Astrocyte of the spinal cord (primary cell): ENCODE measurements at regions not wholly inside any gene's neighbourhood (a gene's known extent, or its start where the extent isn't known, plus 50 kb on each side); places are given as distances from the start of the nearest gene placed in this dataset.

Experiments
- DNase-seq: peaks from one replicate; pipeline ENCODE4 v3.0.0; 2011; ENCODE audit warnings: low read depth, low spot score
- H3K4me3 ChIP-seq: 2 replicates; pipeline ENCODE4 v1.5.1; 2011; ENCODE audit warnings: low read depth, mild to moderate bottlenecking, low read length, moderate library complexity
- in situ Hi-C: cut with HindIII; loops from 2 replicates; pipeline ENCODE4 v1.10.0; 2017; ENCODE audit warnings: low sequenced_read_pairs
- TF ChIP-seq, protein P1 (sequence below): IDR thresholded peaks from 2 replicates; pipeline ENCODE4 v1.5.1; 2012; ENCODE audit warnings: low read depth, mild to moderate bottlenecking, low read length, inconsistent platforms

DNA sequence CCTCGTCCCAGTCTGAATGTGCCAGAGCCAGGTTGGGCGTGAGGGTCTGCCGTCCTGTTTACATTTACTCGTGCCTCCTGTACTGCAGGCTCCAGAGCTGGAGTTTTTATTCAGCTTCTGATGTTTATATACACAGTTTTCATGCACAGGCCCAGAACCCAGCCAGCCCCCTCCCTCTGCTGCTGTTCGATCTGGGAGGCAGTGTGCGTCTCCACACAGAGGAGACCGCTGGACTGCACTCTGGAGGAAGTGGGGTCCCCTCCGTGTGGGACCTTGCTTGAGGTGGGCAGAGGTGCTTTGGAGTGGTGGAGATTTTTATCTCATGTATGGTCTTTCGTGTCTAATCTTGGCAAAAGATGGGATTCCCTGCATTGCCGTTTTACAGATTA is 90.6 kb downstream of the GLI2 start:
- in situ Hi-C loops, result no loop called here
- H3K4me3 ChIP-seq, result no peak overlapping the region
- TF ChIP-seq, protein P1, sequence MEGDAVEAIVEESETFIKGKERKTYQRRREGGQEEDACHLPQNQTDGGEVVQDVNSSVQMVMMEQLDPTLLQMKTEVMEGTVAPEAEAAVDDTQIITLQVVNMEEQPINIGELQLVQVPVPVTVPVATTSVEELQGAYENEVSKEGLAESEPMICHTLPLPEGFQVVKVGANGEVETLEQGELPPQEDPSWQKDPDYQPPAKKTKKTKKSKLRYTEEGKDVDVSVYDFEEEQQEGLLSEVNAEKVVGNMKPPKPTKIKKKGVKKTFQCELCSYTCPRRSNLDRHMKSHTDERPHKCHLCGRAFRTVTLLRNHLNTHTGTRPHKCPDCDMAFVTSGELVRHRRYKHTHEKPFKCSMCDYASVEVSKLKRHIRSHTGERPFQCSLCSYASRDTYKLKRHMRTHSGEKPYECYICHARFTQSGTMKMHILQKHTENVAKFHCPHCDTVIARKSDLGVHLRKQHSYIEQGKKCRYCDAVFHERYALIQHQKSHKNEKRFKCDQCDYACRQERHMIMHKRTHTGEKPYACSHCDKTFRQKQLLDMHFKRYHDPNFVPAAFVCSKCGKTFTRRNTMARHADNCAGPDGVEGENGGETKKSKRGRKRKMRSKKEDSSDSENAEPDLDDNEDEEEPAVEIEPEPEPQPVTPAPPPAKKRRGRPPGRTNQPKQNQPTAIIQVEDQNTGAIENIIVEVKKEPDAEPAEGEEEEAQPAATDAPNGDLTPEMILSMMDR, result no peak
- no peak for DNase-seq

DNA sequence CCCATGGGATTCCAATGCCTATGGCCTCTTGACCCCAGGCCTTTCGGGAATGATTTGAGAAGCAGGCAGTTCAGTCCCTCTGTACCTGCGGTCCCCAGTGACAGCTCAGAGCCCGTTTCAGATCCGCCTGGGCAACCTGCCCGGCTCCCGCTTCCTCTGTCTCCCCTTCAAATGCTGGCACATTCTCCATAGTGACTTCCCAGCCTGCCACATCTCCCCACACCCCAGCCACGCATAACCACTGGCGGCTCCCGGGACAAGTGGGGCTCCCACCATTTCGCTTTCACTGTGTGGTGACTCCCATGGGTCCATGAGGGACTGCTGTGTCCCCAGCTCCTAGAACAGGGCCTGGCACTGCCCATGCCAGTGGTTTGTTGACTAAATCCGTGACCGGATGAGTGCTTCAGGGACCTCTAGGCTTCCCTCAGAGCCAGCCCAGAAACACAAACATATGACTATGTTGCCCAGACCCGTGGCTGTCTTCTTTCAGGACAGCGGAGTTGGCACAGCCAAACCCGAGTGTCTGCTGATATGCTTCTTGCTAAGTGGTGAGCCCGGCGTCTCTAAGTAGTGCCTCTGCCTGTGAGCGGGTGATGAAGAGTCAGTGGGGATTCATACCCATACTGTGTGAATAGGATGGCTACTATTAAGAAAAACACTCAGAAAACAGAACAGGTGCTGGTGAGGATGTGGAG is 91.2 kb downstream of the GLI2 start:
- in situ Hi-C loops, result no loop called here

GRCh38 chr2:120828066-120828465 is 92.4 kb downstream of the GLI2 start:
- no peak for DNase-seq
- TF ChIP-seq, protein P1, result no peak
- in situ Hi-C loops, result no loop called here
- no peak overlapping the region for H3K4me3 ChIP-seq

More for the DNA sequence above, 91.2 kb downstream of the GLI2 start:
- TF ChIP-seq, protein P1, result no peak
- no peak overlapping the region for H3K4me3 ChIP-seq
- no peak for DNase-seq

DNA sequence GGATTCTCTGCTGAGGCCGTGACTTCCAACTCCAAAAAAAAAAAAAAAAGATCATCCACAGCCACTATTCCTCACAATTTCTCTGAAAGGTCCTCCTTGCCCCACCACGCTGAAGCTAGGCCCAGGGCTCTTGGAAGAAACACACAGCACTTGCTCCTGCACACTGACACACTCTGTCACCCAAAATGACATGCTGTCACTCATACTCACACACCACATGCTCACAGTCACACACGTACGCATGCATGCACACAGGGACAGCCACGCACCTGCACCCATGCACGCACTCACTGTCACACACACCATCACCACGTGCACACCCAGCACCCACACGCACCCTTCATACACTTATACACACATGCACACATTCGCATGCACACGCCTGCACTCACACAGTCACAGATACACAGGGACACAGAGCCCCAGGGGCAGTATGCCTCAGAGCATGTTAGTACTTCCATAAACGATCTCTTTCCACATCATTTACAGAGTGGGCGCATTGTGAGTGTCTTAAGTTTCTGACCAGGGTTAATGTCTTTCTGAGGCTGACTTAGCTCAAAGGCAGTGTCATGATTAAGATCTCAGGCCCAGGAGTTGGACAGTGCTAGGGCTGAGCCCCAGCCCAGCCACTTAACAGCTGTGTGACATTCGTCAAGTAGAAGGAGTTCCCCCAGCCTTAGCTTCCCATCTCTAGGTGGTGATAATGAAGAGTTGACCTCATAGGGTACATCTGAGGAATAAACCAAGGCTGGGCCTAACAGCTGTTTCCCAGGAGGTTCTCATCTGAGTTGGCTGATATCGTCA is 93.4 kb downstream of the GLI2 start:
- in situ Hi-C loops, result no loop called here
- no peak overlapping the region for H3K4me3 ChIP-seq
- TF ChIP-seq, protein P1, result no peak
- no peak for DNase-seq

DNA sequence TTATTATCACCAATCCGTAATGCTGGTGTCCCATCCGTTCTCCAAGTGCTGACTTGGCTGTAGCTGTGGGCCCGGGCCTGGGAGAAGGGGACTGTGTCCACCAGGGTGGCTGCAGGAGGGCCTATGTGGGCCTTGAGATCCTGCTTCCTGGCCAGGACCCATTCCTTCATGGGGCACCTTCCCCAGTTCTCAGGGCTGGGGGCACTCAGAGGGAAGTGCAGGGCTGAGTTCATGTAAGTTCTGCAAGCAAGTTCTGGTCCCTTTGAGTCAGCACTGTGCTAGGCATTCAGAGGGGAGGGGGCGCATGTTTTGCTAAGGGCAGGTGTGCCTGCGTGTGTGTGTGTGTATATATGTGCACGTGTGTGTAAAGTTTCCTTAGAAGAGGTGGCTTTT is 94.0 kb downstream of the GLI2 start:
- TF ChIP-seq, protein P1, result no peak
- no peak overlapping the region for H3K4me3 ChIP-seq
- in situ Hi-C loops, result no loop called here
- DNase-seq, result no peak

DNA sequence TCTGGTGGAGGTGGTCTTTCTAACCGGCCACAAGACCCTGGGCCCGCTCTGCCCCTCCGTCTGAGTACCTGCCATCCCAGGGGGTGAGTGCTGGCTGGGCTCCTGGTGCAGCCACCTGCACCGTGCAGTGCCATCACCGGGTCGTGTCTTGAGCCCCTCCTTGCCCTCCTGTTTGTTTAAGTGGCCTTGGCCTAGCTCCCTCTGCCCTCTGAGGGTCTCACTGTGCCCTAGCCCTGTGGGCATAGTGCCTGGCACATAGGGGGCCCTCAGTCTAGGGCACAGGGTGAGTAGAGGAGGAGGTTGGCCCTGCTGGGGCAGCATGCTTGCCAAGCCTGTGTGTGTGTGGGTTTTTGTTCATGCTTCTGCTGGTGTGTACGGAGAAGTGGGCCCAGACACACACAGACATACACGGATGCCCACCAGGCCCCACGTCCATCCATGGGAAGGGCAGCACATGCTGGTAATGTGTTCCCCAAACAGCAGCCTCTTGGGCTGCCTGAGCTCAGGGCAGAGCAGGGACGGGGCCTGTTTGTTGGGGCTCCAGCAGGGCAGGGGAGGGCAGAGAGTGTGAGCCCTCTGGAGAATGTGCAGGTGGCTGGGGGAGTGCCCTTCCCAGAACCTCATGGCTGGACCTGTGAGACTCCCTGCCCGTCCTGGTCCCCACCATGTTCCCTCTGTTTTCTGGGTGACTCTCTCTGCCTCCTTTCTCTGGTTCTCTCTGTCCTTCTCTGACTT is 94.6 kb downstream of the GLI2 start:
- in situ Hi-C loops, result no loop called here
- DNase-seq, result no peak

More for the DNA sequence above, 94.6 kb downstream of the GLI2 start:
- no peak overlapping the region for H3K4me3 ChIP-seq
- TF ChIP-seq, protein P1, result no peak
